GM06990 (cell line): ENCODE measurements at regions not wholly inside any gene's neighbourhood (a gene's known extent, or its start where the extent isn't known, plus 50 kb on each side); places are given as distances from the start of the nearest gene placed in this dataset.
"Not testable (repeated sequence)": the region's sequence is repeated elsewhere in the genome, so short reads cannot be mapped to it uniquely, and the experiment has no call there.

Experiments
- DNase-seq: peaks from one replicate; pipeline ENCODE4 v3.0.0-alpha.2; 2011; ENCODE audit not compliant: insufficient read length; ENCODE audit errors: extremely low read depth
- H3K27me3 ChIP-seq: replicated peaks from 2 replicates; pipeline ENCODE4 v1.6.0; 2011; ENCODE audit warnings: low read length; ENCODE audit not compliant: control insufficient read depth, insufficient read depth
- H3K36me3 ChIP-seq: 2 replicates; pipeline ENCODE4 v1.5.1; 2011; ENCODE audit warnings: low read length; ENCODE audit not compliant: control insufficient read depth, insufficient read depth
- H3K4me3 ChIP-seq: replicated peaks from 2 replicates; pipeline ENCODE4 v1.5.1; 2011; ENCODE audit warnings: low read depth, mild to moderate bottlenecking, control low read depth, low read length
- TF ChIP-seq, protein P1 (sequence below): IDR thresholded peaks from 2 replicates; pipeline ENCODE4 v1.5.1; 2011; ENCODE audit warnings: low read length, control low read depth, mild to moderate bottlenecking, inconsistent platforms; ENCODE audit not compliant: insufficient read depth, poor library complexity, severe bottlenecking

DNA sequence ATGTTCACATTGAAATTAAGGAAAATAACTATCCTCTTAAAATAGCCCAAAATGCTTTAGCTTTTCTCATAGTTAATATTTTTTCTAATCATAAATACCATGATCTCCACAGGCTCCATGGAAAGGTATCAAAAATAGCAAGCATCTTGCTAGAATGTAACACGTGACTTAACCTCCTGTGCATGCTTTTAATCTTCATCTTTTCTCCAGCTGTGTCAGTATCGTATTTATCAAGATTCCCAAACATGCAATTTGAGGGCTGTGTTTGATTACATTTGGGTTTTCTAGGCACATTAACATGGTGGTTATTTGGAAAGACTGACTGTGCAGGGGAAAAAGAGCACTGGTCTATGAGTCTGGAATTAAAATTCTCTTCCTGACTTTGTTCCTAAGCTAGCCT, 472.5 kb upstream of the MCTP2 start:
- H3K27me3 ChIP-seq, result no peaks in the 10 kb centered on the region
- DNase-seq, result no peak
- TF ChIP-seq, protein P1, sequence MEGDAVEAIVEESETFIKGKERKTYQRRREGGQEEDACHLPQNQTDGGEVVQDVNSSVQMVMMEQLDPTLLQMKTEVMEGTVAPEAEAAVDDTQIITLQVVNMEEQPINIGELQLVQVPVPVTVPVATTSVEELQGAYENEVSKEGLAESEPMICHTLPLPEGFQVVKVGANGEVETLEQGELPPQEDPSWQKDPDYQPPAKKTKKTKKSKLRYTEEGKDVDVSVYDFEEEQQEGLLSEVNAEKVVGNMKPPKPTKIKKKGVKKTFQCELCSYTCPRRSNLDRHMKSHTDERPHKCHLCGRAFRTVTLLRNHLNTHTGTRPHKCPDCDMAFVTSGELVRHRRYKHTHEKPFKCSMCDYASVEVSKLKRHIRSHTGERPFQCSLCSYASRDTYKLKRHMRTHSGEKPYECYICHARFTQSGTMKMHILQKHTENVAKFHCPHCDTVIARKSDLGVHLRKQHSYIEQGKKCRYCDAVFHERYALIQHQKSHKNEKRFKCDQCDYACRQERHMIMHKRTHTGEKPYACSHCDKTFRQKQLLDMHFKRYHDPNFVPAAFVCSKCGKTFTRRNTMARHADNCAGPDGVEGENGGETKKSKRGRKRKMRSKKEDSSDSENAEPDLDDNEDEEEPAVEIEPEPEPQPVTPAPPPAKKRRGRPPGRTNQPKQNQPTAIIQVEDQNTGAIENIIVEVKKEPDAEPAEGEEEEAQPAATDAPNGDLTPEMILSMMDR, result no peak
- no peaks in the 10 kb centered on the region for H3K36me3 ChIP-seq
- H3K4me3 ChIP-seq, result no peak overlapping the region

DNA sequence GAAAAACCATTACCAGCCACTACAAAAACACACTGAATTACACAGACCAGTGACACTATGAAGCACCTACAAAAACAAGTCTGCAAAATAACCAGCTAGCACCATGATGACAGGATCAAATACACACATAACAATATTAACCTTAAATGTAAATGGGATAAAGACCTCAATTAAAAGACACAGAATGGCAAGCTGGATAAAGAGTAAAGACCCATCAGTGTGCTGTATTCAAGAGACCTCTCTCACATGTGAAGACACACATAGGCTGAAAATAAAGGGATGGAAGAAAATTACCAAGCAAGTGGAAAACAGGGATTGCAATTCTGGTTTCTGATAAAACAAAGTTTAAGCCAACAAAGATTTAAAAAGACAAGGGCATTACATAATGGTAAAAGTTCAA, 482.7 kb upstream of the MCTP2 start:
- Histone ChIP-seq H3K36me3 (no peaks in the 10 kb centered on the region), H3K27me3 (no peaks in the 10 kb centered on the region), H3K4me3 (no peak overlapping the region)
- DNase-seq, result no peak
- TF ChIP-seq, protein P1, result no peak

DNA sequence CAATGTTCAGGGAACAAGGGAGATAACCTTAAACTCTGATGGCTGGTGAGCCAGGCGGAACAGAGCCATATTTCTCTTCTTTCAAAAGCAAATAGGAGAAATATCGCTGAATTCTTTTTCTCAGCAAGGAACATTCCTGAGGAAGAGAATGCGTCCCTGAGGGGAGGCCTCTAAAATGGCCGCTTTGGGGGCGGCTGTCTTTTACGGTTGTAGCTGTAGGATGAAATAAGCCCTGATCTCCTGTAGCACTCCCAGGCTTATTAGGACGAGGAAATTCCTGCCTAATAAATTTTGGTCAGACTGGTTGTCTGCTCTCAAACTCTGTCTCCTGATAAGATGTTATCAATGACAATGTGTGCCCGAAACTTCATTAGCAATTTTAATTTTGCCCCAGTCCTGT, 496.4 kb upstream of the MCTP2 start:
- DNase-seq, H3K36me3 ChIP-seq, H3K27me3 ChIP-seq: not testable (repeated sequence)

DNA sequence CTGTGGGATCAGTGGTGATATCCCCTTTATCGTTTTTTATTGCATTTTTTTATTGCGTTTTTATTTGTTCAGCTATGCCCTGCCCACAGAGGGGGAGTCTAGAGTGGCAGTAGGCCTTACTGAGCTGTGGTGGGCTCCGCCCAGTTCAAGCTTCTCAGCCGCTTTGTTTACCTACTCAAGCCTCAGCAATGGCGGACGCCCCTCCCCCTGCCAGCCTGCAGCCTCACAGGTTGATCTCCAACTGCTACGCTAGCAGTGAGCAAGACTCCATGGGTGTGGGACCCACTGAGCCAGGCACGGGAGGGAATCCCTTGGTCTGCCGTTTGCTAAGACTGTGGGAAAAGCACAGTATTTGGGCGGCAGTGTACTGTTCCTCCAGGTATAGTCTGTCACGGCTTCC, 500.6 kb upstream of the MCTP2 start:
- H3K4me3 ChIP-seq, result no peak overlapping the region
- no peak for DNase-seq
- H3K27me3 ChIP-seq, result no peaks in the 10 kb centered on the region
- TF ChIP-seq, protein P1, result no peak
- no peaks in the 10 kb centered on the region for H3K36me3 ChIP-seq

More for the DNA sequence above, 496.4 kb upstream of the MCTP2 start:
- not testable (repeated sequence) for H3K4me3 ChIP-seq

DNA sequence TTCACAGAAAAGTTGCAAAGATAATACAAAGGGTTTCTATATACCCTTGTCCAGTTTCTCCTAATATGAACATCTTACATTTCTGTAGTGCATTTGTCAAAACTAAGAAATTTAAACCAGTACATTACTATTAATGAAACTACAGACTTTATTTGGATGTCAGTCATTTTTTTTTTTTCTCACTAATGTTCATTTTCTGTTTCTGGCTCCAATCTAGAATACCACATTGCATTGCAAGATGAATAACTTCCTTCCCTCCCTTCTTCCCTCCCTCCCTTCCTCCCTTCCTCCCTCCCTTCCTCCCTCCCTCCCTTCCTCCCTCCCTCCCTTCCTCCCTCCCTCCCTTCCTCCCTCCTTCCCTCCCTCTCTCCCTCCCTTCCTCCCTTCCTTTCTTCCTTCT, 509.2 kb upstream of the MCTP2 start:
- H3K36me3 ChIP-seq, result no peaks in the 10 kb centered on the region
- no peak overlapping the region for H3K4me3 ChIP-seq
- TF ChIP-seq, protein P1, result no peak
- no peaks in the 10 kb centered on the region for H3K27me3 ChIP-seq
- no peak for DNase-seq

DNA sequence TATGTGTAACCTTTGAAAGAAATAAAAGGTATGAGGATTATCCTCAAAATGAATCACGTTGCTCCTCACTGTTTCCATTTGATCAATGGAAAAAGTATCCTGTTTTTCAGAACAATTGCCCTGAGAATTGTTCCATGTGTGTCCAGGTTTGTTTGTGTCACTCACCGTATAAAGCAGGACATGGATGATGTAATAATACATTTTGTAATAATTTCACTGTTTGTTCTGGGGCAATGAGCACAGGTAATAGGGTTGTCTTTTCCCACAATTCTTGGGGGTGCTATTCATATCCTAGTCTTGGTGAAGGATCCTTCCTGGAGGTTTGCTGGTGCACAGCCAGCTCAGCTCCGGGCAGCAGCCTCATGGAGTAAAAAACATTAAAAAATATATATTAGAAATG, 510.8 kb upstream of the MCTP2 start:
- H3K36me3 ChIP-seq, result no peaks in the 10 kb centered on the region
- H3K27me3 ChIP-seq, result no peaks in the 10 kb centered on the region
- TF ChIP-seq, protein P1, result no peak
- H3K4me3 ChIP-seq, result no peak overlapping the region
- DNase-seq, result no peak
